Adrenal gland (tissue), 9 donors: ENCODE measurements at regions not wholly inside any gene's neighbourhood (a gene's known extent, or its start where the extent isn't known, plus 50 kb on each side); places are given as distances from the start of the nearest gene placed in this dataset.

Experiments
- DNase-seq, 7 donors: peaks; one replicate each; pipeline ENCODE4 v3.0.0-alpha.2; 2019 to 2020
- H3K27ac ChIP-seq, 5 donors: fragments of 200-600 bp; sonication (generic) in 4 of 5; 1 replicate in 3 of 5; 2 replicates in 2 of 5; pipeline versions ENCODE4 v1.5.1 to v1.8.0; 2016 to 2020; ENCODE audit warnings: mild to moderate bottlenecking in 1 of 5
- H3K27me3 ChIP-seq: fragments of 200-600 bp; 2 replicates; pipeline ENCODE4 v1.8.0; 2021
- H3K36me3 ChIP-seq, 2 donors: fragments of 200-600 bp; replicated peaks in 1 of 2; 1 replicate in 1 of 2; 2 replicates in 1 of 2; pipeline versions ENCODE4 v1.5.1 to v1.8.0; 2018 to 2022
- H3K4me1 ChIP-seq, 2 donors: fragments of 200-600 bp; replicated peaks in 1 of 2; 1 replicate in 1 of 2; 2 replicates in 1 of 2; pipeline versions ENCODE4 v1.5.1 to v1.8.0; 2018 to 2021
- H3K4me3 ChIP-seq, 4 donors: fragments of 200-600 bp; sonication (generic) in 3 of 4; one replicate each; pipeline ENCODE4 v1.5.1; 2016 to 2018
- H3K9me3 ChIP-seq, 3 donors: fragments of 200-600 bp; sonication (generic) in 1 of 3; replicated peaks in 1 of 3; 1 replicate in 2 of 3; 2 replicates in 1 of 3; pipeline versions ENCODE4 v1.5.1 to v1.8.0; 2016 to 2021
- POLR2A ChIP-seq, 2 donors: fragments of 450-650 bp; IDR thresholded peaks; one replicate each; pipeline ENCODE4 v1.6.1; 2017; ENCODE audit warnings: antibody characterized with exemption in 2 of 2, mild to moderate bottlenecking in 2 of 2, moderate library complexity in 1 of 2
- WGBS, 4 donors: extraction: QIAGEN DNeasy Blood & Tissue Kit in 2 of 4; methylation state at CpG; one replicate each; pipeline versions ENCODE4 v1.1.5 to v1.1.7; 2013 to 2017; 5-methylcytosine and 5-hydroxymethylcytosine counted together
- intact Hi-C, 2 donors: fragments of 100-400 bp; cut with DNase I; formaldehyde crosslinking; loops; one replicate each; pipeline versions ENCODE4 v1.14.1 to v1.15.0; 2022 to 2023
- TF ChIP-seq, protein P1 (sequence below), 6 experiments: fragments of 450-650 bp in 4 of 6; fragments of 200-600 bp in 2 of 6; sonication (generic) in 1 of 6; IDR thresholded peaks; 1 replicate in 5 of 6; 2 replicates in 1 of 6; pipeline versions ENCODE4 v1.5.1 to v1.8.0; 2016 to 2021; ENCODE audit warnings: antibody characterized with exemption in 6 of 6, mild to moderate bottlenecking in 2 of 6, moderate library complexity in 1 of 6
- donor health status: healthy with polysubstance abuse.
- donor health status: Bipolar disorder and iron deficiency.
- donor health status: DM: yes; HTN: yes; CAD: no.
- donor health status: DM: no; HTN: no; CAD: no.
- donor health status: DM: no; HTN: no; CAD: no.

DNA sequence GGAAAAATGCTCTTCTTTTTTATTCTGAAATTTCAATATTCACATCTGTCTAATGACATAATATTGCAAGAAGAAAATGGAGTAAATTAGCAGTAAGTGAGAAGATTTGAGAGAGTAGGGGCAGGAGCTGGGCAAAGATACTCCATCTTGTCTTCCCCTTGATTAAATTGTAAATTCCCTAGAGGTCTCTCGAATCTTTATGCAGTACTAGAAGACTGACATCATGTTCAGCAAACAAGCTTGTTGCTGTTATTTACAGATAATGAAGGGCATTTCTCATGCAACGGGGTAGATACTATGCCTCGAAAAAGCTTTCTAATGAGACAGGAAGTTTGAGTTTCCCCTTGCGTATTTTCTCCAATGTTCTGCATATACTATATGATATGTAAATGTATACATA, 306.9 kb upstream of the PTCHD4 start:
- no peak for TF ChIP-seq POLR2A (IDR thresholded peaks at IDR 0.05)
- TF ChIP-seq, protein P1, sequence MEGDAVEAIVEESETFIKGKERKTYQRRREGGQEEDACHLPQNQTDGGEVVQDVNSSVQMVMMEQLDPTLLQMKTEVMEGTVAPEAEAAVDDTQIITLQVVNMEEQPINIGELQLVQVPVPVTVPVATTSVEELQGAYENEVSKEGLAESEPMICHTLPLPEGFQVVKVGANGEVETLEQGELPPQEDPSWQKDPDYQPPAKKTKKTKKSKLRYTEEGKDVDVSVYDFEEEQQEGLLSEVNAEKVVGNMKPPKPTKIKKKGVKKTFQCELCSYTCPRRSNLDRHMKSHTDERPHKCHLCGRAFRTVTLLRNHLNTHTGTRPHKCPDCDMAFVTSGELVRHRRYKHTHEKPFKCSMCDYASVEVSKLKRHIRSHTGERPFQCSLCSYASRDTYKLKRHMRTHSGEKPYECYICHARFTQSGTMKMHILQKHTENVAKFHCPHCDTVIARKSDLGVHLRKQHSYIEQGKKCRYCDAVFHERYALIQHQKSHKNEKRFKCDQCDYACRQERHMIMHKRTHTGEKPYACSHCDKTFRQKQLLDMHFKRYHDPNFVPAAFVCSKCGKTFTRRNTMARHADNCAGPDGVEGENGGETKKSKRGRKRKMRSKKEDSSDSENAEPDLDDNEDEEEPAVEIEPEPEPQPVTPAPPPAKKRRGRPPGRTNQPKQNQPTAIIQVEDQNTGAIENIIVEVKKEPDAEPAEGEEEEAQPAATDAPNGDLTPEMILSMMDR (IDR thresholded peaks at IDR 0.05), result no peak
- Histone ChIP-seq H3K9me3 (no peaks in the 10 kb centered on the region), H3K27ac (no peak overlapping the region), H3K4me3 (no peak overlapping the region), H3K36me3 (no peaks in the 10 kb centered on the region), H3K4me1 (no peaks in the 10 kb centered on the region), H3K27me3 (no peaks in the 10 kb centered on the region)
- 52 to 80% (median 64%) methylated on average over 4 of the region's 4 CpGs for WGBS, 4 donors
- DNase-seq, result no peak
- intact Hi-C loops, result no loop called here

DNA sequence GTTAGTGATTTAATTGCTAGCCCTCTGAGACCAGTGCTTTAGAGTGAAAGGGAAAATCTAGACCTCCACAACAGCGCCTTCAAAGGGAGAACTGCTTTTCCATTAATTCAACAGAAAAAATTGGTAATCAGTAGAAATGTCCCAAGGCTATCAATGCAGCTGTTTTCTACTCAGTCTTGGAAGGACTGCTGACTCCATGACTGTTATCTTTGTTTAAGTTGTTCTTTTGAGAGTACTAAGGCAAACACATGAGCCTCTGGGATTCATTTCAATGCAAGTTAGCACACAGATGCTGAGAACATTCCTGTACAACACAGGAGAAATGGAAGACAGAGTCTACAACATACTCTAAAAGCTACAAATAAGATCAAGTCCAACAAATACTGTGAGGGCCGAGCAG, 301.7 kb upstream of the PTCHD4 start:
- H3K36me3 ChIP-seq, result no peaks in the 10 kb centered on the region
- intact Hi-C loops, result no loop called here
- H3K27me3 ChIP-seq, result no peaks in the 10 kb centered on the region
- WGBS, 4 donors, result 74 to 88% (median 81%) methylated on average over 2 of the region's 2 CpGs
- H3K27ac ChIP-seq, result no peak overlapping the region
- DNase-seq, result no peak
- no peak overlapping the region for H3K4me3 ChIP-seq
- TF ChIP-seq POLR2A (IDR thresholded peaks at IDR 0.05), result no peak
- TF ChIP-seq, protein P1 (IDR thresholded peaks at IDR 0.05), result no peak
- no peaks in the 10 kb centered on the region for H3K4me1 ChIP-seq
- H3K9me3 ChIP-seq, result no peaks in the 10 kb centered on the region

DNA sequence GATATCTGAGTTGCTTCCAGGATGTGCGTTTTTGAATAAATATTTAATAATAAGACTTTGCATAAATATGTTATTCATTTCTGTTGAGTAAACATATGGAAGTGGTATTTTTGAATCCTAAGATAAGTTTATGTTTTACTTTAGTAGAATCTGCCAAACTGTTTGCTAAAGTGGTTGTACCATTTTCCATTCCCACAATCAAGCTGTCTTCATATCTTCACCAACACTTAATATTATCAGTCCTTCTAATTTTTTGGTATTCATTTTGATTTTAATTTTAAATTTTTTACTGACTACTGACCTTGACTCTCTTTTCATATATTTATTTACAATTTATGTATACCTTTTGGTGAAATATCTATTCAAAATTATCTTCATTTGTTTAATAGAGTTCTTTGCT, 293.9 kb upstream of the PTCHD4 start:
- TF ChIP-seq POLR2A (IDR thresholded peaks at IDR 0.05), result no peak
- TF ChIP-seq, protein P1 (IDR thresholded peaks at IDR 0.05), result no peak
- 59 to 82% (median 63%) methylated on average over 1 of the region's 1 CpG for WGBS, 4 donors
- no peaks in the 10 kb centered on the region for H3K36me3 ChIP-seq
- no peaks in the 10 kb centered on the region for H3K27me3 ChIP-seq
- H3K27ac ChIP-seq, result no peak overlapping the region
- no peak overlapping the region for H3K4me3 ChIP-seq
- H3K9me3 ChIP-seq, result peaks cover 0 to 8% (median 0%) of the 10 kb centered on the region in 3 donors
- no peaks in the 10 kb centered on the region for H3K4me1 ChIP-seq
- intact Hi-C loops, result no loop called here
- no peak for DNase-seq

DNA sequence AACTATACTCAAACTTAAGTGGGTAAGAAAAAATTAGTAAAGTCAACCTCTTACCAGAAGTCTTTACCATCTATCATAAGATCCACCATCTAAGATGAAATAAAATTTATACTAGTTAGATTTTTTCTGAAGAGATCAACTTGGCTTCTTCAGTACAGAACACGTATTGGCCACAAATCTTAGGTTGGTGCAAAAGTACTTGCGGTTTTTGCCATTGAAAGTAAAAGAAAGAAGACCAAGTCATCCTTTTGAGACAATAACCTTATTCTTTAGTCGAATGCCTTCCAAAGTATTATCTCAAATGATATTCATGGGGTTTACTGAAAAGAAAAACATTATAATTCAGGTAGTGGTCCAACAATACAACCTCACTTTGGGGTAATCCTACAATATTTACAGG, 292.6 kb upstream of the PTCHD4 start:
- no peaks in the 10 kb centered on the region for H3K36me3 ChIP-seq
- H3K4me3 ChIP-seq, result no peak overlapping the region
- no peaks in the 10 kb centered on the region for H3K27me3 ChIP-seq
- no peaks in the 10 kb centered on the region for H3K4me1 ChIP-seq
- TF ChIP-seq, protein P1 (IDR thresholded peaks at IDR 0.05), result no peak
- TF ChIP-seq POLR2A (IDR thresholded peaks at IDR 0.05), result no peak
- DNase-seq, result no peak
- H3K27ac ChIP-seq, result no peak overlapping the region
- intact Hi-C loops, result no loop called here
- 72 to 80% (median 78%) methylated on average over 3 of the region's 3 CpGs for WGBS, 4 donors
- peaks cover 0 to 8% (median 0%) of the 10 kb centered on the region in 3 donors for H3K9me3 ChIP-seq
